ENCODE measurements at regions not wholly inside any gene's neighbourhood (a gene's known extent, or its start where the extent isn't known, plus 50 kb on each side); places are given as distances from the start of the nearest gene placed in this dataset.

DNA sequence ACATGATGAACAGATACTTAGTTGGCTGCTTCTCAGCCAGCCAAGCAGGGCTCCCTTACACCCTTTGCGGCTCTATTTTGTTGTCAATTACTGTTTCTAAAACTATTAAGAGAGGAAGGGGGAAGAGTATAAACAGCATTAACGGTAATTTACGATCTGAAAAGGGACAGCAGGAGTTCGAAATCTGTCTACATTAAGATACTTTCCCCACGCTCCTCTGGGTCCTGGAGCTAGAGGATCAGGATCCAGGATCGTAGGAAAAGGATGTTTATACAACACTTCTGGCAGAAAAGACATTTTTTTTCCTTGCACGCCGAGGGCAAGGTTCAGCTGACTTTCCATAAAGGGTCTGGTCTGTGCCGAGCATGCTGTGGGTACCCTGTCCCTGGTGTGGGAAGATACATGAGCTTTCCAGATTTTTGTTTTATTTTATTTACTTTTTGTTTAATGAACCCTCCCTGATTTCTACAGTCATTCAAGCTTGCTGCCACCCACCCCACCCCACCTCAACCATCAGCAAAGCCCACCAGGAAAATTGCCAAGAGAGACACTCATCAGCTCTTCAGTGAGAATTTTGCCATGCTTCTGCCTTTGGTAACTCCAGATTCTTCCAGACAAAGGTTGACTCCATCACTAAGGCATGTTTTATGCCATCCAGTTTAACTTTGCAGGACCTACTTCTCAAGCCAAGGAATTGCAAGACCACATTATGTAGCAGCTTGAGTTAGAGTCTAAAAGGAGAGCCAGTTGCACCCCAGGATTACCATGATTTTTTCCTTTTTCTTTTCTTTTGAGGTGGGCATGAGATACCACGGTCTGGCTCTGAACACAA is 188.1 kb downstream of the QDPR start:
- no peak overlapping the region for H3K27ac ChIP-seq (ENCODE audit: low read depth, low read length)

DNA sequence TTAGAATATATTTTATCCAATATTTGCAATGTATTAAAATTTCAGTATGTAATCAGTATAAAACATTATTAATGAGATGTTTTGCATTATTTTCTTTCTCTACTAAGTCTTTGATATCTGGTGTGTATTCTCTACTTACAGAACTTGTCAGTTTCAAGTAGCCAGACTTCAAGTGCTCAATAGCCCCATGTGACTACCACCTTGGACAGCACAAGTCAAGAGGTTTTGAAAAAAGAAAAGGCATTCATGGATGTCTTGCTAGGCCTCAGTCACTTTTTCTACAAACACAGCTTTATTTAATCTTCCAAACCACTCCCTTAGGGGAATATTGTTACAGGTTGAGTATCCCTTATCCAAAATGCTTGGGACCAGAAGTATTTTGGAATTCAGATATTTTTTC is 189.4 kb downstream of the QDPR start:
- H3K36me3 ChIP-seq (ENCODE audit: insufficient read depth, low read length) = no peaks in the 10 kb centered on the region
- H3K9ac ChIP-seq (ENCODE audit: low read length) = no peak overlapping the region
- H3K27me3 ChIP-seq (ENCODE audit: control insufficient read depth in 1 of 2, insufficient read depth in 2 of 2, low read length in 2 of 2) = no peaks in the 10 kb centered on the region
- no peak overlapping the region for H3K4me3 ChIP-seq (ENCODE audit: low read depth in 1 of 2, low read length in 2 of 2)
- no peak overlapping the region for H3K27ac ChIP-seq (ENCODE audit: low read depth, low read length)
- H3K9me3 ChIP-seq (ENCODE audit: low read length) = no peaks in the 10 kb centered on the region
- H3K4me1 ChIP-seq (ENCODE audit: insufficient read depth, low read length) = peaks cover 12% of the 10 kb centered on the region

More for the DNA sequence above, 188.1 kb downstream of the QDPR start:
- Histone ChIP-seq H3K4me1 (ENCODE audit: insufficient read depth, low read length) (peaks cover 15% of the 10 kb centered on the region), H3K9me3 (ENCODE audit: low read length) (no peaks in the 10 kb centered on the region), H3K9ac (ENCODE audit: low read length) (no peak overlapping the region), H3K27me3 (ENCODE audit: control insufficient read depth in 1 of 2, insufficient read depth in 2 of 2, low read length in 2 of 2) (no peaks in the 10 kb centered on the region), H3K36me3 (ENCODE audit: insufficient read depth, low read length) (no peaks in the 10 kb centered on the region), H3K4me3 (ENCODE audit: low read depth in 1 of 2, low read length in 2 of 2) (no peak overlapping the region)

DNA sequence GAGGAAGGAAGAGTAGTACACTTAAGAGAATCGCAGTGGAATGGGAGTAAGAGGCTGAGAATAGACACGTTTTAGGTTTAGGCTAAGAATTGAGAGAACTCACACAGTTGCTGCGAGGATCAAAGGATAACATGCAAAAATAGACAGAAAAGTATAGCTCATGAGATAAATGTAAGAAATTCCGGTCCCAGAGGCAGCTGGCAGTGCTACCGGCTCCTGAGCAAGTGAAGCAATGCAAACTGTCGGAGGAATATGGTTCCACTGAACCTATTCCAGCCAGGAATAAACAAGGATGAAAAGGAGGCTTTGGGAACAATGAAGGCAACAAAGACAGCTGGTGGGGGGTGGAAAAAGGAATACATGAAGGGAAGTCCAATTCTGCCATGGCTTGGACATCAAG is 191.8 kb downstream of the QDPR start:
- Histone ChIP-seq H3K27me3 (ENCODE audit: control insufficient read depth in 1 of 2, insufficient read depth in 2 of 2, low read length in 2 of 2) (no peaks in the 10 kb centered on the region), H3K4me1 (ENCODE audit: insufficient read depth, low read length) (peaks cover 7% of the 10 kb centered on the region), H3K27ac (ENCODE audit: low read depth, low read length) (no peak overlapping the region), H3K36me3 (ENCODE audit: insufficient read depth, low read length) (no peaks in the 10 kb centered on the region), H3K9ac (ENCODE audit: low read length) (no peak overlapping the region), H3K4me3 (ENCODE audit: low read depth in 1 of 2, low read length in 2 of 2) (no peak overlapping the region), H3K9me3 (ENCODE audit: low read length) (no peaks in the 10 kb centered on the region)

GRCh38 chr4:17317526-17317925 is 194.4 kb downstream of the QDPR start:
- H3K9ac ChIP-seq (ENCODE audit: low read length) = no peak overlapping the region
- H3K27ac ChIP-seq (ENCODE audit: low read depth, low read length) = no peak overlapping the region
- H3K27me3 ChIP-seq (ENCODE audit: control insufficient read depth in 1 of 2, insufficient read depth in 2 of 2, low read length in 2 of 2) = no peaks in the 10 kb centered on the region
- no peak overlapping the region for H3K4me3 ChIP-seq (ENCODE audit: low read depth in 1 of 2, low read length in 2 of 2)
- H3K9me3 ChIP-seq (ENCODE audit: low read length) = no peaks in the 10 kb centered on the region
- H3K36me3 ChIP-seq (ENCODE audit: insufficient read depth, low read length) = no peaks in the 10 kb centered on the region
- no peaks in the 10 kb centered on the region for H3K4me1 ChIP-seq (ENCODE audit: insufficient read depth, low read length)

GRCh38 chr4:17316566-17316965 is 195.3 kb downstream of the QDPR start:
- Histone ChIP-seq H3K9me3 (ENCODE audit: low read length) (no peaks in the 10 kb centered on the region), H3K27me3 (ENCODE audit: control insufficient read depth in 1 of 2, insufficient read depth in 2 of 2, low read length in 2 of 2) (no peaks in the 10 kb centered on the region), H3K4me3 (ENCODE audit: low read depth in 1 of 2, low read length in 2 of 2) (no peak overlapping the region), H3K4me1 (ENCODE audit: insufficient read depth, low read length) (no peaks in the 10 kb centered on the region), H3K27ac (ENCODE audit: low read depth, low read length) (no peak overlapping the region), H3K9ac (ENCODE audit: low read length) (no peak overlapping the region), H3K36me3 (ENCODE audit: insufficient read depth, low read length) (no peaks in the 10 kb centered on the region)

- Histone ChIP-seq H3K9ac (ENCODE audit: low read length) (no peak overlapping the region), H3K27me3 (ENCODE audit: control insufficient read depth in 1 of 2, insufficient read depth in 2 of 2, low read length in 2 of 2) (no peaks in the 10 kb centered on the region), H3K4me3 (ENCODE audit: low read depth in 1 of 2, low read length in 2 of 2) (no peak overlapping the region), H3K36me3 (ENCODE audit: insufficient read depth, low read length) (no peaks in the 10 kb centered on the region), H3K27ac (ENCODE audit: low read depth, low read length) (no peak overlapping the region), H3K9me3 (ENCODE audit: low read length) (no peaks in the 10 kb centered on the region), H3K4me1 (ENCODE audit: insufficient read depth, low read length) (no peaks in the 10 kb centered on the region)
Measured at GRCh38 chr4:17315459-17315858, 196.4 kb downstream of the QDPR start.

GRCh38 chr4:17313194-17313593 is 198.7 kb downstream of the QDPR start:
- Histone ChIP-seq H3K9me3 (ENCODE audit: low read length) (no peaks in the 10 kb centered on the region), H3K4me1 (ENCODE audit: insufficient read depth, low read length) (no peaks in the 10 kb centered on the region), H3K9ac (ENCODE audit: low read length) (no peak overlapping the region)

DNA sequence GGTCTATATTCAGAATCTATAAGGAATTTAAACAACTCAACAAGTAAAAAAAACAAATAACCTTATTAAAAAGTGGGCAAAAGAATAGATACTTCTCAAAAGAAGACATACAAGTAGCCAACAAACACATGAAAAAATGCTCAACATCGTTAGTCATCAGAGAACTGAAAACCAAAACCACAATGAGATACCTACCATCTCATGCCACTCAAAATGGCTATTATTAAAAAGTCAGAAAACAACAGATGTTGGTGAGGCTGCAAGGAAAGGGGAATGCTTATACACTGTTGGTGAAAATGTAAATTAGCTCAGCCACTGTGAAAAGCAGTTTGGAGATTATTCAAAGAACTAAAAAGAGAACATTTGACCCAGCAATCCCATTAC is 201.6 kb downstream of the QDPR start:
- Histone ChIP-seq H3K27ac (ENCODE audit: low read depth, low read length) (no peak overlapping the region), H3K4me1 (ENCODE audit: insufficient read depth, low read length) (no peaks in the 10 kb centered on the region), H3K9me3 (ENCODE audit: low read length) (no peaks in the 10 kb centered on the region), H3K27me3 (ENCODE audit: control insufficient read depth in 1 of 2, insufficient read depth in 2 of 2, low read length in 2 of 2) (no peaks in the 10 kb centered on the region), H3K4me3 (ENCODE audit: low read depth in 1 of 2, low read length in 2 of 2) (no peak overlapping the region), H3K36me3 (ENCODE audit: insufficient read depth, low read length) (no peaks in the 10 kb centered on the region), H3K9ac (ENCODE audit: low read length) (no peak overlapping the region)

More at GRCh38 chr4:17313194-17313593, 198.7 kb downstream of the QDPR start:
- Histone ChIP-seq H3K27me3 (ENCODE audit: control insufficient read depth in 1 of 2, insufficient read depth in 2 of 2, low read length in 2 of 2) (no peaks in the 10 kb centered on the region), H3K27ac (ENCODE audit: low read depth, low read length) (no peak overlapping the region), H3K36me3 (ENCODE audit: insufficient read depth, low read length) (no peaks in the 10 kb centered on the region), H3K4me3 (ENCODE audit: low read depth in 1 of 2, low read length in 2 of 2) (no peak overlapping the region)

DNA sequence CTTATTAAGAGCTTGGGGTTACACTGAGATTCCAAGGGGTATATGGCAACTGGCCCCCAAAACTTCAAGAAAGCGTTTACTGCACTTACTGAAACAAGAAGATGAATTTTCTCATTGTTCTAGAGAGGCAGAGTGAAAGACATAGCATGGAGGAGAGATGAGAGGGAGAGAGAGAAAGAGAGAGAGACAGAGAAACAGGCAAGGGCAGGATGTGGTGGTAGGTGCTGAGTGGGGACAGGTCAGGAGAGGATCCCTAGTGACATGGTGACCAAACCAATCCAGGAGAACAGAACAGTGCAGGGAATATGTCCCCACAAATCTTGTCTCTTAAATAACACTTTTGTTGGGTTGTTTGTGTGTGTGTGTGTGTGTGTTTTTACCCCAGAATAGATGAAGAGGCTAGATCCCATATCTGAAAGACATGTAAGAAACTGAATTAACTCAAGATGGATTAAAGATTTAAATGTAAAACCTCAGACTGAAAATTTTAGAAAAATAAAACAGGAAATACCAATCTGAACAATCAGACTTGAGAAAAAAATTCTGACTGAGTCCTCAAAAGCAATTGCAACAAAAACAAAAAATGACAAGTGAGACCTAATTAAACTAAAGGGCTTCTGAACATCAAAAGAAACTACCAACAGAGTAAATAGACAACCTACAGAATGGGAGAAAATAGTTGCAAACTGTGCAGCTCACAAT is 202.2 kb downstream of the QDPR start:
- no peak overlapping the region for H3K4me3 ChIP-seq (ENCODE audit: low read depth in 1 of 2, low read length in 2 of 2)
- H3K9me3 ChIP-seq (ENCODE audit: low read length) = no peaks in the 10 kb centered on the region
- H3K27ac ChIP-seq (ENCODE audit: low read depth, low read length) = no peak overlapping the region
- H3K9ac ChIP-seq (ENCODE audit: low read length) = no peak overlapping the region
- no peaks in the 10 kb centered on the region for H3K27me3 ChIP-seq (ENCODE audit: control insufficient read depth in 1 of 2, insufficient read depth in 2 of 2, low read length in 2 of 2)
- no peaks in the 10 kb centered on the region for H3K4me1 ChIP-seq (ENCODE audit: insufficient read depth, low read length)
- H3K36me3 ChIP-seq (ENCODE audit: insufficient read depth, low read length) = no peaks in the 10 kb centered on the region

DNA sequence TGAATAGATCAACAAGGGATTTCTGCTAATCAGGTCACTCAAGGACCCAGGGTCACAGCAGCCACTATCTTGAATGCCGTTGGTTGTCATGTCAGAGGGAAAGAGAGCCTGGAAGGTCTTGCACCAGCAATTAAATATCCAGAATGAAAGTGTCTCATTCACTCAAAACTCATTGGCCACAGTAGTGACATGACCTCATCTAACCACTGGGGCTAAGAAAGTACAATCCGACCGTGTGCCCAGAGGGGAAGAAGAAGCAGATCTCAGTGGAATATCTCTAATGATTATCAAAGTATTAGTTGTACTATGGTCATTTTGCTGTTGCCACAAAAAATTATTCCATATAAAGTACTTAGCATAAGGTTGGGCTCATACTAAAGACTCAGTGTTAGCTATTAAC is 210.0 kb downstream of the QDPR start:
- no peaks in the 10 kb centered on the region for H3K9me3 ChIP-seq (ENCODE audit: low read length)
- no peak overlapping the region for H3K4me3 ChIP-seq (ENCODE audit: low read depth in 1 of 2, low read length in 2 of 2)
- no peaks in the 10 kb centered on the region for H3K36me3 ChIP-seq (ENCODE audit: insufficient read depth, low read length)
- no peak overlapping the region for H3K27ac ChIP-seq (ENCODE audit: low read depth, low read length)
- no peak overlapping the region for H3K9ac ChIP-seq (ENCODE audit: low read length)
- no peaks in the 10 kb centered on the region for H3K4me1 ChIP-seq (ENCODE audit: insufficient read depth, low read length)
- no peaks in the 10 kb centered on the region for H3K27me3 ChIP-seq (ENCODE audit: control insufficient read depth in 1 of 2, insufficient read depth in 2 of 2, low read length in 2 of 2)

DNA sequence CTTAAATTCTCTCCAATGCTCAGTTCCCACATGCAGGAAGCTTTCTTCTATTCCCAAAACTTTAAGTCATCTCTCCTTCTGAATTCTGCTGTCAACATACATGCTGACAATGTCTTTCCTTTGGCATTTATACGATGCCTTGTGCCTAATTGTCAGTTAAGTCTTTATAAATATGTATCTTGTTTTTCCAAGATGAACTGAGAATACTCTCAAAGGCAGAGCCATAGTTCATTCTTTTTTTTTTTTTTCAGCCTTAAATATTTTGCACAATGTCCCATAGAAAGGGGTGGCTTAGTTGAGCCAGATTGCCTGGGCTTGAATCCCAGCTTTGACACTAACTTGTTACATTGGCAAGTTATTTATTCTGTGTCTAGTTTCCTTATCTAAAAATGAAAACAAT is 210.6 kb downstream of the QDPR start:
- Histone ChIP-seq H3K4me3 (ENCODE audit: low read depth in 1 of 2, low read length in 2 of 2) (no peak overlapping the region), H3K27ac (ENCODE audit: low read depth, low read length) (no peak overlapping the region), H3K9me3 (ENCODE audit: low read length) (no peaks in the 10 kb centered on the region), H3K9ac (ENCODE audit: low read length) (no peak overlapping the region), H3K27me3 (ENCODE audit: control insufficient read depth in 1 of 2, insufficient read depth in 2 of 2, low read length in 2 of 2) (no peaks in the 10 kb centered on the region), H3K4me1 (ENCODE audit: insufficient read depth, low read length) (no peaks in the 10 kb centered on the region), H3K36me3 (ENCODE audit: insufficient read depth, low read length) (no peaks in the 10 kb centered on the region)
